ENCODE measurements at regions not wholly inside any gene's neighbourhood (a gene's known extent, or its start where the extent isn't known, plus 50 kb on each side); places are given as distances from the start of the nearest gene placed in this dataset.

DNA sequence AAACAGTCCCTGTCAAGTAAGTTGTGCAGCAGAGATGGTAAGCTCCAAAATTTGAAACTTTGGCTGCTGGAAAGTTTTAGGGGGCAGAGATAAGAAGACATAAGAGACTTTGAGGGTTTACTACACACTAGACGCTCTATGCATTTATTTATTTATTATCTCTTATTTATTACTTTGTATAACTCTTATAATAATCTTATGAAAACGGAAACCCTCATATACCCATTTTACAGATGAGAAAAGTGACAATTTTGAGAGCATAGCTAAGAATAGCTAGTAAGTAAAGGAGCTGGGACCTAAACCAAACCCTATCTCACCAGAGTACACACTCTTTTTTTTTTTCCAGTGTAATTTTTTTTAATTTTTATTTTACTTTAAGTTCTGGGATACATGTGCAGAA, 112.8 kb upstream of the PKDCC start:
- no peak for TF ChIP-seq CTCF (conservative IDR thresholded peaks at IDR 0.05; ENCODE audit: low read length)
- no peak for TF ChIP-seq EZH2phosphoT487 (IDR thresholded peaks at IDR 0.05; ENCODE audit: borderline replicate concordance, low read depth, low read length)
